ENCODE measurements at regions not wholly inside any gene's neighbourhood (a gene's known extent, or its start where the extent isn't known, plus 50 kb on each side); places are given as distances from the start of the nearest gene placed in this dataset.

GRCh38 chr20:54874718-54875117, 399.3 kb downstream of the DOK5 start:
- no peak for ATAC-seq
- Histone ChIP-seq H3K79me2 (ENCODE audit: control insufficient read depth, insufficient read depth, low read length) (no peaks in the 10 kb centered on the region), H2AFZ (ENCODE audit: control insufficient read depth, low read depth, low read length) (no peak overlapping the region), H3K36me3 (ENCODE audit: control insufficient read depth in 2 of 2, insufficient read depth in 2 of 2, low read length in 1 of 2) (no peaks in the 10 kb centered on the region), H3K27ac (ENCODE audit: control insufficient read depth, insufficient read depth) (no peak overlapping the region), H4K20me1 (ENCODE audit: control insufficient read depth, insufficient read depth) (no peaks in the 10 kb centered on the region), H3K4me1 (ENCODE audit: control insufficient read depth, insufficient read depth, low read length) (no peaks in the 10 kb centered on the region), H3K9ac (ENCODE audit: control insufficient read depth, insufficient read depth, low read length) (no peak overlapping the region), H3K27me3 (replicated peaks in 1 of 2; ENCODE audit: control insufficient read depth in 2 of 2, insufficient read depth in 2 of 2, low read length in 1 of 2) (no peaks in the 10 kb centered on the region), H3K4me2 (ENCODE audit: control insufficient read depth, insufficient read depth) (no peak overlapping the region), H3K4me3 (no peak overlapping the region), H3K9me3 (replicated peaks; ENCODE audit: control insufficient read depth, insufficient read depth, low read length) (no peaks in the 10 kb centered on the region)
- intact Hi-C loops (cut with micrococcal nuclease; ENCODE audit: unreplicated experiment), result no loop called here
- BruUV-seq (replicated peaks), result no TSS peak
- ChIA-PET SMC1A (ENCODE audit: uncharacterized antibody, unreplicated experiment) (no interaction called here), CTCF (no interaction called here), POLR2A (no interaction called here), RAD21 (ENCODE audit: unreplicated experiment) (no interaction called here)
- no peak for DNase-seq (ENCODE audit: low read depth, low spot score)
- no peak for FAIRE-seq
- WGBS (ENCODE audit: insufficient coverage, insufficient replicate concordance, low lambda C conversion rate, missing lambda C conversion rate), result 50% methylated on average over 5 of the region's 5 CpGs
- no peak for TF ChIP-seq KDM1A (IDR thresholded peaks at IDR 0.05; ENCODE audit: borderline replicate concordance)
- no peak for TF ChIP-seq EED (IDR thresholded peaks at IDR 0.05; ENCODE audit: low read depth)
- TF ChIP-seq MTA2 (IDR thresholded peaks at IDR 0.05; ENCODE audit: low read depth), result no peak
- 0 out of 2 replicates have a peak, but pooled peaks have one; percentile 12 for TF ChIP-seq NFXL1 (IDR thresholded peaks at IDR 0.05; ENCODE audit: borderline replicate concordance)
- no peak for TF ChIP-seq RUNX3 (IDR thresholded peaks at IDR 0.05; ENCODE audit: low read length)
- TF ChIP-seq ZBED1 (IDR thresholded peaks at IDR 0.05; ENCODE audit: borderline replicate concordance), result no peak
- TF ChIP-seq ETV6 (conservative IDR thresholded peaks at IDR 0.05 in 1 of 2, IDR thresholded peaks at IDR 0.05 in 1 of 2; ENCODE audit: borderline replicate concordance in 1 of 2, low read depth in 1 of 2), result 0 out of 4 replicates have a peak, but pooled peaks of 1 of the 2 experiments have one; percentile 69
- TF ChIP-seq CTCF (IDR thresholded peaks at IDR 0.05 in 2 of 3, conservative IDR thresholded peaks at IDR 0.05 in 1 of 3; ENCODE audit: control insufficient read depth in 2 of 3, extremely low read depth in 1 of 3, insufficient read depth in 1 of 3, low read depth in 3 of 3, low read length in 3 of 3), result no peak
- no peak for TF ChIP-seq TCF7 (IDR thresholded peaks at IDR 0.05; ENCODE audit: borderline replicate concordance)
- no peak for TF ChIP-seq KLF5 (IDR thresholded peaks at IDR 0.05; ENCODE audit: partially characterized antibody)
- in situ Hi-C loops (cut with MboI), result no loop called here

All from GM12878 (cell line).